ENCODE measurements at regions not wholly inside any gene's neighbourhood (a gene's known extent, or its start where the extent isn't known, plus 50 kb on each side); places are given as distances from the start of the nearest gene placed in this dataset.

DNA sequence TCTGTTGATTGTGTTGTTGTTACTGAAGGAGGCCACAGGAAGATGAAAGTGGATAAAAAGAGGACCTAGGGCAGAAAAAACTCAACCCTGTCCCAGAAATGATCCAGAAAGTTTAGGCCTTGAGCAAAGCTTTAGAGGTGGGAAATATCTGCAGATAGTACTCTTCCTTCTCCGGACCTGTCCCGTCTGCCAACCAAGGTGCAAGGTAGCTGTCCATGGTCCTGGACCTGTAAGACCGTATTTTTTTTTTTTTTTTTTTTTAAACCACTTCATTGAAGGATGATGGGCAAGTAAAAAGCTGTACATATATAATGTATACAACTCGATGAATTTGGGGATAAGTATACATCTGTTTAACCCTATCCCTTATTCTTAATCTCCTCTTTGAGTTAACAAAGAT lies 225.9 kb downstream of the OLFM4 start:
- DNase-seq (ENCODE audit: low spot score), result no peak
- Mint-ChIP-seq H3K9me3 (ENCODE audit: low read depth) (no peaks in the 10 kb centered on the region), H3K36me3 (ENCODE audit: low read depth) (no peaks in the 10 kb centered on the region), H3K4me3 (ENCODE audit: unreplicated experiment) (no peak overlapping the region), H3K4me1 (ENCODE audit: low read depth) (no peaks in the 10 kb centered on the region), H3K27me3 (ENCODE audit: low read depth) (peaks cover 4% of the 10 kb centered on the region), H3K27ac (ENCODE audit: unreplicated experiment) (no peak overlapping the region)
- TF ChIP-seq, protein P1, sequence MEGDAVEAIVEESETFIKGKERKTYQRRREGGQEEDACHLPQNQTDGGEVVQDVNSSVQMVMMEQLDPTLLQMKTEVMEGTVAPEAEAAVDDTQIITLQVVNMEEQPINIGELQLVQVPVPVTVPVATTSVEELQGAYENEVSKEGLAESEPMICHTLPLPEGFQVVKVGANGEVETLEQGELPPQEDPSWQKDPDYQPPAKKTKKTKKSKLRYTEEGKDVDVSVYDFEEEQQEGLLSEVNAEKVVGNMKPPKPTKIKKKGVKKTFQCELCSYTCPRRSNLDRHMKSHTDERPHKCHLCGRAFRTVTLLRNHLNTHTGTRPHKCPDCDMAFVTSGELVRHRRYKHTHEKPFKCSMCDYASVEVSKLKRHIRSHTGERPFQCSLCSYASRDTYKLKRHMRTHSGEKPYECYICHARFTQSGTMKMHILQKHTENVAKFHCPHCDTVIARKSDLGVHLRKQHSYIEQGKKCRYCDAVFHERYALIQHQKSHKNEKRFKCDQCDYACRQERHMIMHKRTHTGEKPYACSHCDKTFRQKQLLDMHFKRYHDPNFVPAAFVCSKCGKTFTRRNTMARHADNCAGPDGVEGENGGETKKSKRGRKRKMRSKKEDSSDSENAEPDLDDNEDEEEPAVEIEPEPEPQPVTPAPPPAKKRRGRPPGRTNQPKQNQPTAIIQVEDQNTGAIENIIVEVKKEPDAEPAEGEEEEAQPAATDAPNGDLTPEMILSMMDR (IDR thresholded peaks at IDR 0.05), result no peak

DNA sequence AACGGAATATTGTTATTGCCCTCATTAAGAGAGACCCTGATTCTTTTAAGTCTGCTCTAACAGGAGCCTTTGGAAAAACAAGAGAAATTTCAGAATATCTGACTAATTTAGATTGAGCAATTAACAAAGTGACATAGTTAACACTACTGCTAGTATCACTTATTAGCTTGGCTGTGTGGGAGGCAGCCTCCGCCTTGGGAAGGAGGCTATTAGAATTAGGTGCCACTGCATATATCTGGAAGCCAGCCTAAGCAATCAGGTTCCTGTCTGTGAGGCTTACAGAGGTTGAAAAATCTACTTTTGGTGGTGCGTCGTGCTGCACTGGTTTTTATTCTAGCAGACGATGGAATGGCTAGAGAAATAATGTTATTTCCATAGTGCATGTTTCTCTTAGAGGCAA lies 227.2 kb downstream of the OLFM4 start:
- Mint-ChIP-seq H3K9me3 (ENCODE audit: low read depth) (no peaks in the 10 kb centered on the region), H3K4me3 (ENCODE audit: unreplicated experiment) (no peak overlapping the region), H3K4me1 (ENCODE audit: low read depth) (no peaks in the 10 kb centered on the region), H3K27me3 (ENCODE audit: low read depth) (peaks cover 8% of the 10 kb centered on the region), H3K36me3 (ENCODE audit: low read depth) (no peaks in the 10 kb centered on the region), H3K27ac (ENCODE audit: unreplicated experiment) (no peak overlapping the region)
- TF ChIP-seq, protein P1 (IDR thresholded peaks at IDR 0.05), result no peak
- DNase-seq (ENCODE audit: low spot score), result no peak

DNA sequence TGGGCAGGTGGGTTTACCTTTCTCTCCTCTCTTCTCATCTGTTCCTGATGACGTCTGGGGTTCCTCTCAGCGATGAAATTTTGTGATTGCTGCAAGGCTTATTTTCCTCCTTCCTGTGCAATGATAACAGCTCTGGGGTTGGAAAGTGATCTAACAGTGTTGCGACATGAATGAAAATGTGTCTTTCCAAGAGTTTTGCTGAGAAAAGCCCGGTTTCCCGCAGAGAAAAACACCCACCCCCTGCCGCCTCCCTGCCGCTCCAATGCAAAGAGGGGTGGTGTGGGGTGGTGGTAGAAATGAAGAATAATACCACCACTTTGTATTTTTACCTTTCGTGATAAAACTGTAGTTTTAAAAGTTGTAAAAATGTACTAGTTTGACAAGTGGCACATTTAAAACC lies 232.0 kb downstream of the OLFM4 start:
- Mint-ChIP-seq H3K36me3 (ENCODE audit: low read depth) (no peaks in the 10 kb centered on the region), H3K4me3 (ENCODE audit: unreplicated experiment) (no peak overlapping the region), H3K4me1 (ENCODE audit: low read depth) (no peaks in the 10 kb centered on the region), H3K27me3 (ENCODE audit: low read depth) (peaks cover 4% of the 10 kb centered on the region), H3K9me3 (ENCODE audit: low read depth) (no peaks in the 10 kb centered on the region), H3K27ac (ENCODE audit: unreplicated experiment) (no peak overlapping the region)
- no peak for DNase-seq (ENCODE audit: low spot score)
- TF ChIP-seq, protein P1 (IDR thresholded peaks at IDR 0.05), result no peak

DNA sequence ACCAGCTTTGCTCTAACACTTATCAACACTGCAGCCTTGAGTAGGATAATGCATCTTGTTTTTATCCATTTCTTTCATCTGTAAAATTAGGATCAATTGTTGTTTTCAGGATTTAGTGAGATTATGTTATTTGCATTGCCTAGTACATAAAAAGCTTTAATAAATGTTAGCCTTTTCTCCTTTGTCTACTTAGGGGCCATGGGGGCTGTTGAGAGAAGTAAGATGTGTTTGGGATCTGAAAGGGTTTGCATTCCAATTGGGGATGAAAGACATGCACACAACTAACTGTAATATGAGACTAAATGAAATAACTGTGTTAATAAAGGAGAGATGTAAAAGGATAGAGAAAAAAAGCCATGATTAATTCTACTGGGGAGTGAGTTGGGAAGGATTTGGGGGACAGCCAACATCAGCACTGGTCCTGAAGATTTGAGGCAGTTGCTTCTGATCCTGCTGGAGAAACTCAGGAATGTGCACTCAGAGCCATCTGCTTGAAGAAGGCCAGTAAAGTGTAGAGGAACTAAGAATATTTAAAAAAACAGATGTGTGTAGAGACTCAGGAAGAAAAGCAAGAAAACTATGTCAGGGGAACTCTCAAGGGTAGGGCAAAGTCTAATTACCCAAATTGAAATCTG lies 236.3 kb downstream of the OLFM4 start:
- Mint-ChIP-seq H3K4me1 (ENCODE audit: low read depth) (no peaks in the 10 kb centered on the region), H3K27ac (ENCODE audit: unreplicated experiment) (no peak overlapping the region), H3K9me3 (ENCODE audit: low read depth) (peaks cover 18% of the 10 kb centered on the region), H3K36me3 (ENCODE audit: low read depth) (no peaks in the 10 kb centered on the region), H3K4me3 (ENCODE audit: unreplicated experiment) (no peak overlapping the region), H3K27me3 (ENCODE audit: low read depth) (peaks cover 2% of the 10 kb centered on the region)
- DNase-seq (ENCODE audit: low spot score), result no peak
- TF ChIP-seq, protein P1 (IDR thresholded peaks at IDR 0.05), result no peak

DNA sequence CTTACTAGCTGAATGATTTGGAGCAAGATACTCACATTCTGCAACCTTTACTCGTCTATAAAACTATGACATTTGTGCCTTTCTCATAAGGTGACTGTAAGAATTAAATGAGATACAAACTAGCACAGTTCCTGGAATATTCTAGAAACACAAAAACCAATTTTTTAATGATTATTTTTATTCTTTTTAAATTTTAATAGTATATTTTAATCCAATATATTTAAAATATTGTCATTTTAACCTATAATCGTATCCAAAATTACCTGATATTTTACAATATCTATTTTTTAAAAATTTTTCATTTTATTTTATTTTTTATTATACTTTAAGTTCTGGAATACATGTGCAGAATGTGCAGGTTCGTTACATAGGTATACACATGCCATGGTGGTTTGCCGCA lies 238.1 kb downstream of the OLFM4 start:
- H3K27me3 Mint-ChIP-seq (ENCODE audit: low read depth), result no peaks in the 10 kb centered on the region
- TF ChIP-seq, protein P1 (IDR thresholded peaks at IDR 0.05), result no peak

More for the DNA sequence above, 238.1 kb downstream of the OLFM4 start:
- H3K4me1 Mint-ChIP-seq (ENCODE audit: low read depth), result no peaks in the 10 kb centered on the region
- no peaks in the 10 kb centered on the region for H3K36me3 Mint-ChIP-seq (ENCODE audit: low read depth)
- H3K9me3 Mint-ChIP-seq (ENCODE audit: low read depth), result peaks cover 18% of the 10 kb centered on the region
- no peak for DNase-seq (ENCODE audit: low spot score)
- no peak overlapping the region for H3K4me3 Mint-ChIP-seq (ENCODE audit: unreplicated experiment)
- no peak overlapping the region for H3K27ac Mint-ChIP-seq (ENCODE audit: unreplicated experiment)

All from chondrocyte (in vitro differentiated cells).